HEK293 (cell line): ENCODE measurements at regions not wholly inside any gene's neighbourhood (a gene's known extent, or its start where the extent isn't known, plus 50 kb on each side); places are given as distances from the start of the nearest gene placed in this dataset.

Source experiments
- CTCF ChIA-PET: fragments of 350-600 bp; formaldehyde crosslinking; extraction: SDS; loops from one replicate; lab custom pipeline; 2021; ENCODE audit warnings: antibody characterized with exemption; lab: Yijun Ruan, JAX
- POLR2A ChIA-PET: fragments of 300-600 bp; formaldehyde crosslinking; extraction: SDS; loops from one replicate; lab custom pipeline; 2020; ENCODE audit warnings: antibody characterized with exemption, inconsistent platforms; lab: Yijun Ruan, JAX
- H3K27ac ChIP-seq: fragments of 200-500 bp; sonication (Bioruptor generic); 2 replicates; pipeline ENCODE4 v1.5.1; 2014; ENCODE audit warnings: low read depth, low read length, control low read depth, inconsistent platforms; ENCODE audit errors: extremely low read depth
- H3K36me3 ChIP-seq, 2 experiments: fragments of 200-500 bp in 1 of 2; sonication (Bioruptor generic) in 1 of 2; 1 replicate in 1 of 2; 2 replicates in 1 of 2; pipeline ENCODE4 v1.5.1; 2014 to 2017; ENCODE audit warnings: inconsistent platforms in 2 of 2, low read length in 2 of 2; ENCODE audit not compliant: control insufficient read depth in 2 of 2, insufficient read depth in 1 of 2
- H3K4me1 ChIP-seq: fragments of 200-500 bp; sonication (Bioruptor generic); 2 replicates; pipeline ENCODE4 v1.5.1; 2014; ENCODE audit warnings: mild to moderate bottlenecking, low read length, inconsistent platforms; ENCODE audit not compliant: control insufficient read depth, insufficient read depth
- H3K4me3 ChIP-seq: 2 replicates; pipeline ENCODE4 v1.5.1; 2011; ENCODE audit warnings: low read depth, mild to moderate bottlenecking, control low read depth, low read length, moderate library complexity
- H3K9me3 ChIP-seq: fragments of 200-500 bp; sonication (Bioruptor generic); 2 replicates; pipeline ENCODE4 v1.5.1; 2014; ENCODE audit warnings: low read depth, low read length, inconsistent platforms; ENCODE audit not compliant: control insufficient read depth, insufficient read depth
- SALL2 ChIP-seq: fragments of 450-650 bp; formaldehyde crosslinking; IDR thresholded peaks from 2 replicates; pipeline ENCODE4 v1.5.0; 2017; ENCODE audit warnings: missing biosample characterization, mild to moderate bottlenecking, missing genetic modification characterization, borderline replicate concordance
- ZBTB11 ChIP-seq: fragments of 450-650 bp; formaldehyde crosslinking; conservative IDR thresholded peaks from 2 replicates; pipeline ENCODE4 v1.5.1; 2016; ENCODE audit warnings: low read depth, missing biosample characterization, missing genetic modification characterization
- ZFP69B ChIP-seq: fragments of 450-650 bp; formaldehyde crosslinking; IDR thresholded peaks from 2 replicates; pipeline ENCODE4 v1.5.1; 2016; ENCODE audit warnings: missing biosample characterization, missing genetic modification characterization
- ZNF10 ChIP-seq: fragments of 450-650 bp; formaldehyde crosslinking; IDR thresholded peaks from 2 replicates; pipeline ENCODE4 v1.5.1; 2017; ENCODE audit warnings: missing biosample characterization, missing genetic modification characterization
- ZNF155 ChIP-seq: fragments of 450-650 bp; formaldehyde crosslinking; IDR thresholded peaks from 2 replicates; pipeline ENCODE4 v1.5.1; 2016; ENCODE audit warnings: missing biosample characterization, missing genetic modification characterization
- ZNF157 ChIP-seq: fragments of 450-650 bp; formaldehyde crosslinking; IDR thresholded peaks from 2 replicates; pipeline ENCODE4 v1.5.1; 2016; ENCODE audit warnings: missing biosample characterization, missing genetic modification characterization
- ZNF175 ChIP-seq: fragments of 450-650 bp; formaldehyde crosslinking; IDR thresholded peaks from 2 replicates; pipeline ENCODE4 v1.5.1; 2016; ENCODE audit warnings: missing biosample characterization, missing genetic modification characterization
- ZNF23 ChIP-seq: fragments of 450-650 bp; formaldehyde crosslinking; IDR thresholded peaks from 2 replicates; pipeline ENCODE4 v1.5.1; 2016; ENCODE audit warnings: missing biosample characterization, missing genetic modification characterization, borderline replicate concordance
- ZNF266 ChIP-seq: fragments of 450-650 bp; formaldehyde crosslinking; IDR thresholded peaks from 2 replicates; pipeline ENCODE4 v1.5.1; 2016; ENCODE audit warnings: missing biosample characterization, missing genetic modification characterization, low read depth
- ZNF391 ChIP-seq: fragments of 450-650 bp; formaldehyde crosslinking; IDR thresholded peaks from 2 replicates; pipeline ENCODE4 v1.5.1; 2016; ENCODE audit warnings: low read depth, missing biosample characterization, missing genetic modification characterization, borderline replicate concordance
- ZNF394 ChIP-seq: fragments of 450-650 bp; formaldehyde crosslinking; IDR thresholded peaks from 2 replicates; pipeline ENCODE4 v1.5.1; 2016; ENCODE audit warnings: missing biosample characterization, missing genetic modification characterization, mild to moderate bottlenecking, moderate library complexity, borderline replicate concordance
- ZNF600 ChIP-seq: fragments of 450-650 bp; formaldehyde crosslinking; IDR thresholded peaks from 2 replicates; pipeline ENCODE4 v1.5.1; 2016; ENCODE audit warnings: missing biosample characterization, missing genetic modification characterization
- ZNF660 ChIP-seq: fragments of 450-650 bp; IDR thresholded peaks from 2 replicates; pipeline ENCODE4 v1.5.1; 2018; ENCODE audit warnings: missing biosample characterization, mild to moderate bottlenecking, missing genetic modification characterization
- ZNF776 ChIP-seq: fragments of 450-650 bp; formaldehyde crosslinking; IDR thresholded peaks from 2 replicates; pipeline ENCODE4 v1.5.0; 2017; ENCODE audit warnings: missing biosample characterization, missing genetic modification characterization, borderline replicate concordance
- ZSCAN16 ChIP-seq: fragments of 450-650 bp; formaldehyde crosslinking; IDR thresholded peaks from 2 replicates; pipeline ENCODE4 v1.5.1; 2016; ENCODE audit warnings: missing biosample characterization, missing genetic modification characterization
- TF ChIP-seq, protein P1 (sequence below): fragments of 450-650 bp; formaldehyde crosslinking; IDR thresholded peaks from 2 replicates; pipeline ENCODE4 v1.5.1; 2016; ENCODE audit warnings: missing biosample characterization, missing genetic modification characterization
- TF ChIP-seq, protein P2 (sequence below): fragments of 450-650 bp; formaldehyde crosslinking; optimal IDR thresholded peaks from 2 replicates; pipeline ENCODE3; 2016; ENCODE audit warnings: missing biosample characterization, mild to moderate bottlenecking, missing genetic modification characterization
- TF ChIP-seq, protein P3 (sequence below): fragments of 450-650 bp; formaldehyde crosslinking; IDR thresholded peaks from 2 replicates; pipeline ENCODE4 v1.5.1; 2017; ENCODE audit warnings: missing biosample characterization, missing genetic modification characterization

DNA sequence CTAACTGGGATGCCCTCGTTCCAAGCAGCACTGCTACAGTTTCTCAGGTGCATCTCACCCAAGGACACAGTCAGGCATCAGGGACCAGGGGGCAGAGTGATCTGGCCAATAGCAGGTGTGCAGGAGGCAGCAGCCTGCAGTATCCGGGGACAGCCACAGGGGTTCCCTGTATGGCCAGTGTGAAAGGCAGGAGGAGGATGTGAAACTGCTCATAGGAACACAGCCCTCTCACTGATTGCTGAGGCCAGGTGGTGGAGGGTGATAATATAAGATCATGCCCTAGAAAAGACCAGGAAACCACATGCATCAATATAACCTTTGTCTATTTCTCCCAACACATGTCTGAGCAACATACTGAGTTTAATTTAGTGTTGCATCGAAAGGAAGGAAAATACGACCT is 112.7 kb upstream of the TACR1 start:
- H3K36me3 ChIP-seq = no peaks in the 10 kb centered on the region
- no peak overlapping the region for H3K4me3 ChIP-seq
- no peaks in the 10 kb centered on the region for H3K4me1 ChIP-seq
- no peak overlapping the region for H3K27ac ChIP-seq
- H3K9me3 ChIP-seq = no peaks in the 10 kb centered on the region
- POLR2A ChIA-PET = no interaction called here
- TF ChIP-seq, protein P1, sequence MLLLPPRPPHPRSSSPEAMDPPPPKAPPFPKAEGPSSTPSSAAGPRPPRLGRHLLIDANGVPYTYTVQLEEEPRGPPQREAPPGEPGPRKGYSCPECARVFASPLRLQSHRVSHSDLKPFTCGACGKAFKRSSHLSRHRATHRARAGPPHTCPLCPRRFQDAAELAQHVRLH = no peak
- TF ChIP-seq ZFP69B (tag by site-specific recombination) = no peak
- TF ChIP-seq ZNF23 (tag by site-specific recombination) = no peak
- no peak for TF ChIP-seq ZNF391
- TF ChIP-seq, protein P2, sequence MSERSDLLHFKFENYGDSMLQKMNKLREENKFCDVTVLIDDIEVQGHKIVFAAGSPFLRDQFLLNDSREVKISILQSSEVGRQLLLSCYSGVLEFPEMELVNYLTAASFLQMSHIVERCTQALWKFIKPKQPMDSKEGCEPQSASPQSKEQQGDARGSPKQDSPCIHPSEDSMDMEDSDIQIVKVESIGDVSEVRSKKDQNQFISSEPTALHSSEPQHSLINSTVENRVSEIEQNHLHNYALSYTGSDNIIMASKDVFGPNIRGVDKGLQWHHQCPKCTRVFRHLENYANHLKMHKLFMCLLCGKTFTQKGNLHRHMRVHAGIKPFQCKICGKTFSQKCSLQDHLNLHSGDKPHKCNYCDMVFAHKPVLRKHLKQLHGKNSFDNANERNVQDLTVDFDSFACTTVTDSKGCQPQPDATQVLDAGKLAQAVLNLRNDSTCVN (tag by site-specific recombination) = no peak
- CTCF ChIA-PET = no interaction called here

DNA sequence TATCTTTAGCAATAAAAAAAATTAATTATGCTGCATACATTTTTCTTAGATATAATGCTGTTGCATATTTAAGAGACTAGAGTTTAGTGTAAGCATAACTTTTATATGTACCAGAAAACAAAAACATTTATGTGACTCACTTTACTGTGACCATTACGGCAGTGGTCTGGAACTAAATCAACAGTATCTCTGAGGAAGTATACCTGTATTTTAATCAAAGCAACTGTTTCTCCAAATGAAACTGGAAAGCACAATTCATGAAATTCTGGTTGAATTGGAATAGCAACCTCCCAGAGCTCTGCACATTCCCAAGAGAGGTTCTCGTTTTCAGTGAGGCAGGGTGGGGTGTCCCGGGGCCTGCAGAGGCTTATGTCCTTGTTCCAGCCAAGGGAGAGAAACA is 112.2 kb upstream of the TACR1 start:
- POLR2A ChIA-PET = no interaction called here
- H3K36me3 ChIP-seq = no peaks in the 10 kb centered on the region
- H3K9me3 ChIP-seq = no peaks in the 10 kb centered on the region
- CTCF ChIA-PET = interaction anchor here (0.6 kb wide), 1 partner anchor 212 kb away, joined by 5 read pairs; no protein-coding TSS in a partner anchor
- H3K4me1 ChIP-seq = no peaks in the 10 kb centered on the region
- TF ChIP-seq ZNF776 (tag by site-specific recombination) (no peak), ZNF600 (tag by site-specific recombination) (no peak)
- no peak overlapping the region for H3K27ac ChIP-seq
- H3K4me3 ChIP-seq = no peak overlapping the region

DNA sequence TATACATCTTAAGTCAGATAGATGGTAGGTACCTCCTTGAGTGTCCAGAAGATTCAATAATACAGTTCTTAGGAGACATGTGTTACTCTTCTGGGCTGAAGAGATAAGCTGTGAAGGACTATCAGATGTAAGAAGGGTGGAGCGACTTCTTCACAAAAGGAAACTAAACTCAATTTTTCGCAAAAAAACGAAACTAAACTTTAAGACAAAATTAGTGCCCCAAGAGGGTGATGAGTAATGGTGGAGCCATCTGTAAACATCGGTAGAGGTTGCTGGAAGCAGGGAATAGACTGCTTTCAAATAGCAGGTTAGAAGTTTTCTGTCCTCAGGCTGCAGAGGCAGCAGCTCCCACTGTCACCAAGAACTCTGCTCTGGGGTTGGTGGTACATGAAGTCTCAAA is 111.6 kb upstream of the TACR1 start:
- H3K4me1 ChIP-seq = no peaks in the 10 kb centered on the region
- no peak overlapping the region for H3K4me3 ChIP-seq
- TF ChIP-seq ZBTB11 (tag by site-specific recombination) = no peak
- no peak for TF ChIP-seq ZSCAN16
- no peak for TF ChIP-seq ZNF175 (tag by site-specific recombination)
- no peaks in the 10 kb centered on the region for H3K36me3 ChIP-seq
- no peaks in the 10 kb centered on the region for H3K9me3 ChIP-seq
- POLR2A ChIA-PET = no interaction called here
- CTCF ChIA-PET = interaction anchor here (0.6 to 0.9 kb wide), 2 partner anchors 10 to 212 kb away, joined by 3 to 5 read pairs; no protein-coding TSS in a partner anchor
- no peak overlapping the region for H3K27ac ChIP-seq

DNA sequence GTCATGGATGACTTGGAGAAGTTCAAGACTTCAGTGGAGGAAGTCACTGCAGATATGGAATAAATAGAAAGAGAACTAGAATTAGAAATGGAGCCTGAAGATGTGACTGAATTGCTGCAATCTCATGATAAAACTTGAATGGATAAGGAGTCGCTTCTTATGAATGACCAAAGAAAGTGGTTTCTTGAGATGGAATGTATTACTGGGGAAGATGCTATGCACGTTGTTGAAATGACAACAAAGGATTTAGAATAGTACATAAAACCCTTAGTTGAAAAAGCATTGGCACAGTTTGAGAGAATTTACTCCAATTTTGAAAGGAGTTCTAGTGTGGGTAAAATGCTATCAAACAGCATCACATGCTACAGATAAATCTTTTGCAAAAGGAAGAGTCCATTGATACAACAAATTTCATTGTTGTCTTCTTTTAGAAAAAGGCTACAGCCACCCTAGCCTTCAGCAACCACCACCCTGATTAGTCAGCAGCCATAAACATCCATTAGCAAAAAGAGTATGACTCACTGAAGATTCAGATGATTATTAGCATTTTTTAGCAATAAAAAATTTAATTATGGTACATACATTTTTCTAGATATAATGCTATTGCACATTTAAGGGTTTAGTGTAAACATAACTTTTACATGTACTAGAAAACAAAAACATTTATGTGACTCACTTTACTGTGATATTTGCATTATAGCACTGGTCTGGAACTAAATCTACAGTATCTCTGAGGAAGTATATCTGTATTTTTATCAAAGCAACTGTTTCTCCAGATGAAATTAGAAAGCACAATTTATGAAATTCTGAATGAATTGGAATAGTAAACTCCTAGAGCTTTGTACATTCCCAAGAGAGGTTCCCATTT is 110.5 kb upstream of the TACR1 start:
- Histone ChIP-seq H3K27ac (no peak overlapping the region), H3K4me1 (no peaks in the 10 kb centered on the region), H3K9me3 (no peaks in the 10 kb centered on the region), H3K36me3 (no peaks in the 10 kb centered on the region), H3K4me3 (no peak overlapping the region)
- TF ChIP-seq ZNF157 (tag by site-specific recombination) (no peak), ZNF155 (no peak), ZNF266 (no peak), ZNF394 (tag by site-specific recombination) (no peak), ZNF660 (tag by site-specific recombination) (no peak), ZNF10 (tag by site-specific recombination) (no peak), SALL2 (tag by site-specific recombination) (no peak)
- TF ChIP-seq, protein P3, sequence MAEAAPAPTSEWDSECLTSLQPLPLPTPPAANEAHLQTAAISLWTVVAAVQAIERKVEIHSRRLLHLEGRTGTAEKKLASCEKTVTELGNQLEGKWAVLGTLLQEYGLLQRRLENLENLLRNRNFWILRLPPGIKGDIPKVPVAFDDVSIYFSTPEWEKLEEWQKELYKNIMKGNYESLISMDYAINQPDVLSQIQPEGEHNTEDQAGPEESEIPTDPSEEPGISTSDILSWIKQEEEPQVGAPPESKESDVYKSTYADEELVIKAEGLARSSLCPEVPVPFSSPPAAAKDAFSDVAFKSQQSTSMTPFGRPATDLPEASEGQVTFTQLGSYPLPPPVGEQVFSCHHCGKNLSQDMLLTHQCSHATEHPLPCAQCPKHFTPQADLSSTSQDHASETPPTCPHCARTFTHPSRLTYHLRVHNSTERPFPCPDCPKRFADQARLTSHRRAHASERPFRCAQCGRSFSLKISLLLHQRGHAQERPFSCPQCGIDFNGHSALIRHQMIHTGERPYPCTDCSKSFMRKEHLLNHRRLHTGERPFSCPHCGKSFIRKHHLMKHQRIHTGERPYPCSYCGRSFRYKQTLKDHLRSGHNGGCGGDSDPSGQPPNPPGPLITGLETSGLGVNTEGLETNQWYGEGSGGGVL (tag by site-specific recombination) = no peak
- CTCF ChIA-PET = interaction anchor here (0.9 kb wide), 1 partner anchor 9 kb away, joined by 3 read pairs; no protein-coding TSS in a partner anchor
- POLR2A ChIA-PET = no interaction called here
